ENCODE measurements at regions not wholly inside any gene's neighbourhood (a gene's known extent, or its start where the extent isn't known, plus 50 kb on each side); places are given as distances from the start of the nearest gene placed in this dataset.

DNA sequence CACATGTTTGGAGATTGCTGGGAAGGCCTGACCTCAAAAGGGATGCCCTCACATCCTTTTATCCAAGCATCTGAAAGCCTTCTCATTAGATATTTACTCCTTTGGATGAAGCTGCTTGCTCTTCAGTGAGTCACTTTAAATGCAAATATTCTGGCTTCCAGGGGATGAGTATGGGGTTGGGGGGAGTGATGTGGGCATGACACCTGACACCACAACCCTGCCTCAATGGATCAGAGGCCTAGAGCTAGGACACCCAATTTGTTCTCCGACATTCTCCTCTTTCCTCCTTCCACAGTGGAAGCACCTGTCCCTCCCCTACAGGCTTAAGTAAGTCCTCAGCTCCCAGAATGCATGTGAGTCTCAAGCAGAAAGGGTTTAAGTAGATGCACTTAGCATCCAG is 238.3 kb downstream of the OMA1 start:
- no peak for DNase-seq

DNA sequence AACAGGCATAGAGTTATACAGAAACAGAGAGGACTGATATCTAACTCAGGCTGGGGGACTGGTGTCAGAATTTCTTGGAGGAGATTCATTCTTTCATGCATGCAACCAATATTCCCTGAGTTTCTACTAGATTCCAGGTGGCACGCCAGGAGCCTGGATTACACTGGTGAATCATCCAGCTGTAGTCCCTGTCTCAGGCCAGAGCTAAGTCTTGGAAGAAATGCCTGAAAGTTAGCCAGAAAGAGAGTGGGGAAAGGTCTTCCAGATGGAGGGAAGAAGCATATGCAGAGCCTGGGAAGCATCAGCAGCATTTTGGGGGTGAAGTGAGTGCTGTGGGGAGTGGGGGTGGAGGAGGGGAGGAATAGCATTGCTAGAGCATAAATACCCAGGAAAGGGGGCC is 239.1 kb downstream of the OMA1 start:
- DNase-seq: peak; percentile 55

DNA sequence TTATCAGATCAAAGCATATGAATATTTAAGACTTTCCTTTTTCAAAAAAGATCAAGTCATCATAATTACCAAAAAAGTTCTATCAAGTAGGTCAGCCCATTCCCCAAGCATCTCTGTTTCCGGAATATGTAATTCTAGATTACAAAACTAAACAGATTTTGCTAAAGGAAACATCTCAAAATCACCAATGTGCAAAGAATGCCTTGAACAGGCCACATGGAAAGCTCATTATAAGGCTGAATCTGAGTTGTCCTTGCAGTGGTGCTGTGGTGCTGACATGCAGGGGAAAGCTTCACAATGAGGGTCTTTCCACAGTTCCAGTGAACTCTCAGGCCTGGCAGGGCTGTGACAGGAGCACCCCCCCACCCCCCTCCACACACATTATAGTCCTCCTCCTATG is 240.9 kb downstream of the OMA1 start:
- no peak for DNase-seq

DNA sequence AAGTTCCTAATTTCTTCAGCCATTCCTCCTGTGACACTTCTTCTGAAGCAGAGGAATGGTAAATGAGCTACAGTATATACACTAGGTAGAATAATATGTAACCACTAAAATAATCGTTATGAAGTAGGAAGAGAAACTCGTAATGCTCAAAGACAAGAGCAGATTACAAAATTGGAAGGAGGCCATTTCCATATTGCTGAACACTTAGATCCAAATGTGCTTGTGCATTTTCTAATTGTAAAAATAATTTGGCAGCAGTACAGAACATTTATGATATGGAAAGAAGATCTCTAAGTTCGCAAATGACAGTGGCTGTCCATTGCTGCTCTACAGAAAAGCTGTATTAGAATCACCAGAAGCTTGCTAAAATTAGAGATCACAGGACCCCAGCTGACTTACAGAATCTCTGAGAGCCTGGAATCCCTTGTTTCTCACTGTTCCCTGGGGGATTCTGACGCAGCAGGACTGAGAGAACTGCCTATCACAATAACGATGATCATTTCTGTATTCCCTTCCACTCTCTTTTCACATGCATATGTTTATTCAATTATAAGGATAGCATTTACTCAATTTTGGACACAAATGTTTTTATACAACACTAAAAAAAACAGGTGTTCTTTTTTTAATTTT is 242.1 kb downstream of the OMA1 start:
- no peak for DNase-seq

DNA sequence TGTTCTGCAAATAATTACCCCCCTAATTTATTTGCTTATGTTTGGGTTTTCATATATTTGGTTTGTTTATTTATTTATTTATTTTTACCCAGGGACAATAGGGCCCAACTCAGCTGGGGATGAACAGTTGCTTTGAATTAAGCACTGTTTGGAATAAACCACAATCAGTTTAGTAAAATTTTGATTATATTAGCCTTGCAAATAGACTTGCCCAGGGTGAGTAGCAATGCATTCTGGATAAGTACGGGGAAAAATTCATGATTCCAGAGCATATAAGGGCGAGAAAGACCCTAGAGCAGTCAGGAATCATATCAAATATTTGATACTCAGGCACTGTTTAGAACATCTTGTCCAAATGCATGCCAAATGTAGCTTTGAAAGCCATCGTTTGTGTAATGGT is 242.7 kb downstream of the OMA1 start:
- DNase-seq: no peak

DNA sequence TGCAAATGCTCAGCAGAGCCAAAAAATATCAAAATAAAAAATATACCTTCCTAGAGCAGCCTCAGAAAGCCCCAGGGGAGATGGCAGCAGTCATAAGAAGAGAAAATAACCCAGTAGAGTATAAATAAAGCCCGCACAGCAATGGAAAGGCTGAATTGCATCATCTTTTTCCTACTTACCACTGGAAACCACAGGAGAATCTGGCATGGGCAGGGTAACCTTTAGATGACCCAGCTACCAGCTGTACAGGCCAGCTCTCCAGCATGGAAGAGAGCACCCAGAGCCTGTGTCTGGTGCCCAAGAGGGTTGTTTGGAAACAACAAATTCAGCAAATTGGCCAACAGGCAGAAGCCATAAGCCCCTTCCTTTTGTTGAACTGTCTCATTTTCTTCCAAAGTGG is 253.1 kb downstream of the OMA1 start:
- peak; percentile 6 for DNase-seq

DNA sequence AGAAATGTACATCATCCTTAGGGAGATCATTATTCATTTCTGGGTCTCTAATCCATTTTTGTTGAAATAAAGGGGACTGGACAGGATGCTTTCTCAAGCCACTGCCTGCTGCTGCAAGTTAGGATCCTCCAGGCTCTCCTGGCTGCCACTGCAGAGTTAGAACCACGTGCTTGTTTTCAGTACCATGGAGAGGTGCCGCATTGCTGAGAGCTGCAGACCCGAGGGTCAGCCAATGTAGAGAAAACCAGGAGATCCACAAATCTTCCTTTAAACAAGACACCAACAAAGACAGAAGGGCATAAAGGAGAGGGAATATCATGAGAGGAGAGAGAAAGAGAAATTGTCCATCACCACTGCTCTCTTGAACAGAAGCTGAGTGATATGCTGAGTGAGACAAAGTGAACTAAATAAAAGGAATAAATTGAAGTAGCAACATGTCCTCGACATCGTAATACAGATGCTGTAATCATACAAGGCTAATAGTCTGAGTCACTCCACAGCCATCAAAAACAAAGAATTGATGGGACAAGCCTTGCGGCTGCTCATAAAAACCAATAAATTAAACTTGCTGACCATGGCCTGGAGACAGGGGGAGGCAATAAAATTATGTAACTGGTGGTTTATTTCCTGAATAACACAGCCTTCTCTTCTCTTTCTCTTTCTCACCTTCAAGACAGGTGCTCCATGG is 255.7 kb downstream of the OMA1 start:
- DNase-seq: peak; percentile 48

DNA sequence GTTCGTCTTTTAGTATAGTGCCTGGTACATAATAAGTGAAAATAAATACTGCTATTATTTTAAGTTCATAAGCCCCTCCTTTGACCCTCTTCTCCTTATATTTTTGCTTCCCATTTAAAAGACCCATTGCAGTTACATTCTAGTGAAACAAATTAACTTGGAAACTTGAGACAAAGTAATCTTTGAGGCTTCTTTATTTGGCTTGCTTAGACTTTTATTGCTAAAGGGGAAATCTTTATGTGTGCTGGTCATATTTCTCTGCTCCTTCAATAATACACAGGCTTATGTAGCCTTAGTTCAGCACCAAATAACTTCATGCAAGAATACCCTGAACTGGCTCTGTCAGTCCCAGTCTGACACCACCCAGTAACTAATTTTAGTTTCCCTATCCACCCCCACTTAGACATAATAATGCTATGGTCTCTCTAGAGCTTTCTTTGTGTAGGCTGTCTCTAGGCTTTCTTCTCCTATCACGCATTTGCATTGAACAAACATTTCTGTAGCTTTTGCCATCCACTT is 257.8 kb downstream of the OMA1 start:
- no peak for DNase-seq

DNA sequence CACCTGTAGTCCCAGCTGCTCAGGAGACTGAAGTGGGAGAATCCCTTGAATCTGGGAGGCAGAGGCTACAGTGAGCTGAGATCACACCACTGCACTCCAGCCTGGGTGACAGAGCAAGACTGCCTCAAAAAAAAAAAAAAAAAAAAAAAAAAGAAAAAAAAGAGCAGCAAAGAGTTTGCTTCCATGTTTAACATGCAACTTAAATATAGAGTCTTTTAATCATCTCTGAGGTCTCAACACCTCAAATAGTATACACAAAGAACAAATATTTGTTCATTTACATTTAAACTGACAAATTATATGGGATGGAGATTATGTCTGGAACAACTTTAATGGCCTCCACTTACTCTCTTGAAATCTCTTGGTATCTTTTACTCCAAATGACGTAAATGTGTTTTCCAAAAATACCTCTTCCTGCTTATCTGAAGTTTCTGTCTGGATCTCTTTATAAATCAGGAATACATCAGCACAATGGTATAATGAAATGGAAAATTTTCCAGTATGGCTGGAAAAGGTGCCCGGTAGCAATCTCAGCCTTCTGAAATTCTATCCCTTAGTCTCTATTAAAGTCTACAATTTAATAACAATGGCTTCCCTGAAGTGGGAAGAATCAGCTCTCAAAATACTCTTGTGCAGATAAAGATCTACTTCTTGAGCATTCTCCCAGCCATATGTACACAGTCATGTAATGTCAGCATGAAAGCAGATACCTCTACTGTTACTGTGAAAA is 258.5 kb downstream of the OMA1 start:
- DNase-seq: no peak

DNA sequence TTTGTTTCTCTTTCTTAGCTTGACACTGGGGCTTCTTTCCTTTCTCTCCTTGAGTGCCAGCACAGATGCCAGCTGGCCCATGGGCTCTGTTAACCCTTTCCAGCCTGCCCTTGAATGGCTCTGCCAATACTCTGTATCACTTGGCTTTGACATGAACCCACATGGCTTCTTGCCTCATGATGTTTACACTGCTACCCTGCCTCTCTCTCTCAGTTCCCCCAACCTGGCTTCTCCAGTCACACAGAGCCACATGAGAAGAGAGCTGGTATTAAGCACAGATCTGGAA is 262.4 kb downstream of the OMA1 start:
- no peak for DNase-seq

DNA sequence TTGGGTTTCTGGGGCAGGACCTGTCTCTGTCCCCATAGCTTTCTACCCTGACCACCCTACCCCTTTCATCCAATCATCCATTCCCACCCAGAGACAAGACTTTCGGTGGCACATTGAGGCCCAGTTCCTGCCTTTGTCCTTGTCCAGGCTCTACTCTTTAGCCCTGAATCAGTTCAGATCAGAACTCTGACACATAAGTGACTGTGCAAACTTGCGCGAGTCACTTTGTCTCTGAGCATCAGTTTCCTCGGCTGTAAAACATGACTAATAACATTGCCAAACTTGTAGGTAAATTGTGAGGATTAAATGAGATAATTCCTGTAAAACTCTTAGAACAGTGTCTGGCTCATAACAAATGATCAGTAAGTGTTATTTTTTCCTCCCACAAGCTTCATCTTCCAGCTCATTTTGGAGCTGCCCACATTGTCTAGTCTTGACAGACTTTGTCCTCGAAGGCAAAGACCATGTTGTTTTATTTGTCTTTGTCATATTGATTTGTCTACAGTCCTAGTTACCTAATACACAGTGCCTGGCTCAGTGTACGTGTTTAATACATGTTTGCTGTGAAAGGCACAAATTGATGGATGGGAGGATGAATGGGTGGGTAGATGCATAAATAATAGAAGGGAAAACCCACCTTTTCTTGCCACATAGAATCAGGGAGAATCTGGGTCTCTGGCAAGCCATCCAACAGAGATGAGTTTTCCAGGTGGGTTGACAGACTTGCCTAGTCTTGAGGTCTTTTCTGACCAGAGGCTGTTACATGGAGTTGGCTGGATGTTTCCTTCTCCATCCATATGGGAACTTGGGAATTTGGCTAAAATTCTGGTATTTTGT is 262.9 kb downstream of the OMA1 start:
- no peak for DNase-seq

DNA sequence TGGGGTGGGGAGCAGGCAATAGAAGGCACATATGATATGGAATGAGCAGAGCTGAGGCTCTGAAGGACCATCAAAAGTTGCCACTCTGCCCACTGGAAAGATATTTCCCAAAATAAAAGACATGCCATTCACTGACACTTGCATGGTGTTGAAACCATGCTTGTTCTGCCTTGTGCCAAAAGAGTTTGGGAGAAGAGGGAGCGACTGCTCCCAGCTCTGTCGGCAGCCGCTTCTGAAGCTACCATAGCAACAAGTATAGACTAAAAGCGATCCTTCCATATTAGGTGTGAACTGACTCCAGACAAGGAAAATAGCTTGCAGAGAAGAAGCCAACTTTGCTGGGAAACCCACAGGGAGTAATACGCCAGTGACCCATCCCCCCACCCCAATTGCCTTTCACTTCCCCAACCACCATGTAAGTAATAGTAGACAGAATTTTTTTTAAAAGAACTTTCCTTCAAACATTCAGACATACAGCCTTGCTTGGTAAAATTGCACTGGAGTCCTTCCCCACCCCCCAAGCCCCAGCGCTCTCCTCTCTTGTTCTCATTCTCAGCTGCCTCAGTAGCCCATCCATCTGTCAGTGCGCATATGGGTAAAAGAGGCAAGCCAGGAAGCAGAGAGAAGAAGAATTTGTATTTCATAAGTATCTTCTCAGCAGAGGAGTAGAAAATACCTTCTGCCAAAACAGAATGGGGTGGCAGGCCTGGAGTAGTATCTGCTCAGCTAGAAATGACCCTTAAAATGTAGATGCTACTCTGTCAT is 263.7 kb downstream of the OMA1 start:
- no peak for DNase-seq

DNA sequence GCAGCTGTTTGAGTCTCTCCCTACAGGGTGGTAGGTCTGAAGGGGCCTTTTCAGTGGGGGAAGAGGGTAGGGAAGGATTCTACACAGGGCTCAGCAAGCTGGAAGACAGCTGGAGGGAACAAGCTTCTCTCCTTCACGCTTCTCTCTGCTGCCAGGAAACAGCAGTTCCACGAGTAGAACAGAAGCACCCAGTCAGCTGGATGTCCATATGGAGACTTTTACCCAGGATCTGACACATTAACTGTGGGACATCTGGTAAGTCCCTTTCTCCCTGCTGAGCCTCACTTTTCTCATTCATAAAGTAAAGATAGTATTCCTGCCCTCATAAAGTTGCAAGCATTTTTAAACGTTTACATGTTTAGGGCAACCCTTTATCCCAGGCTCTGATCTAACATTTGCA is 280.3 kb downstream of the OMA1 start:
- DNase-seq: no peak

DNA sequence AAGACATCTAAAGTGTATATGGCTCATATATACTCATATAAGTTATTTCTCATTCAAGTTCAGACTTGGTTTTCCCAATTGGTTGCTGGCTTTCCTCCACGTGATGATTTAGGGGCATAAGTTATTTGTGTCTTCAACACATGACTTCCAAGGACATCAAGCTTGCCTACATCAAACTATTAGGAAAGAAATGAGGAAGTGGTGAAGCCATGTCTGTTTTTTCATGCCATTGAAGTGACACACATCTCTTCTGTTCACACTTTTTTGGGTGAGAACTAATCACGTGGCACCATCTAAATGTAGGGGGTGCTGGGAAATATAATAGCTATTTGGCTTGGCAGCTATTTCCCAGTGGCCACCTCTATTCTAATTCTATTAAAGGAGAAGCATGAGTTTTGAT is 282.1 kb downstream of the OMA1 start:
- DNase-seq: no peak

DNA sequence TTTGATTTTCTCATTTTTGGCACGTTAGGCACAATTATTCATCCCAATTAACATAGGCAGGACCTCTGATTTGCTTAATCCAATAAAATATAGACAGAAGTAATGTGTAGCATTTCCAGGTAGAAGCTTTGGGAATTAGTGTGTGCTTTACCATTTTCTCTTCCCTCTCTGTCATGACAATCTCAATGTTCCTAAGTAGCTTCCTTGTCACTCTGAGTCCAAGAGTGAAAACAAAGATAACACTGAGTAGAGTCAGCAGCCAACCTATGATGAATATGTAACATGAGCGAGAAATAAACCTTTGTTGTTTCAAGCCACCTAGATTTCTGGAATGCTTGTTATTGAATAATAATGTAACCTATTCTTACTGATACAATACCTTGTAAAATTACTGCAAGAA is 283.8 kb downstream of the OMA1 start:
- no peak for DNase-seq

DNA sequence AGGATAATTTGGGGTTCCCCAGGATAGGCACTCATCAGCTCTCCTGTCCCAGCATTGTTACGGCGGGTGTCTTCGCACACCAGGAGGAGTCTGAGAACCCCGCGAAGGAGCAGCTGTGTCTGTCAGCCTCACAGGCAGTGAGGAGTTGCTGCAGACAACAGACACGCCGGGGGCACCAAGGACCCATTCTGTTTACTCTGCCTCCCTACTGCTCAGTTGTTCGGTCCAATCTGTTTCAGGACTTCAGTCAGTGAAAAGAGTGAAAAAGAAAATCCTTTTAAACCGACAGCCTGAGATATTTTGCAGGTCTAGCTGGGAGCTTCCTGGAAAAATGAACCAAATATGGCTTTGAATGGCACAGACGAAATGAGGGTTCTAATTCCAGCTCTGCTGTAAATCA is 288.4 kb downstream of the OMA1 start:
- DNase-seq: no peak

DNA sequence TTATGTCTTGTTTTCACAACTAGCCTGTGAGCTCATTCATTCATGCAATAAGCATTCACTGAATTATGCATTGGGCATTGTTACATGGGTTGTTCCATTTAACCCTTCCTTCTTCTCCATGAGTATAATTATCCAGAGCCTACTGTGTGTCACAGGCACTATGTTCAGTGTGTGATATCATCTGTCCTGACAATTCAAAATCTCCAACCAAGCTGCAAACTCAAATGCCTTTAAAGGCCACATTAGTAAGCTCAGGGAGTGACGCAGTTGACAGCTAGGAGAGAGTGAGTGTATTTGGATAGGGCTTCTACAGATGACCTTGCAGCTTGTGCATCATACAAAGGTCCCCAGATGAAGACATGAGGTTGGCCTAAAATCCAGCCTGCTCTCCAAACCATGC is 289.5 kb downstream of the OMA1 start:
- no peak for DNase-seq

DNA sequence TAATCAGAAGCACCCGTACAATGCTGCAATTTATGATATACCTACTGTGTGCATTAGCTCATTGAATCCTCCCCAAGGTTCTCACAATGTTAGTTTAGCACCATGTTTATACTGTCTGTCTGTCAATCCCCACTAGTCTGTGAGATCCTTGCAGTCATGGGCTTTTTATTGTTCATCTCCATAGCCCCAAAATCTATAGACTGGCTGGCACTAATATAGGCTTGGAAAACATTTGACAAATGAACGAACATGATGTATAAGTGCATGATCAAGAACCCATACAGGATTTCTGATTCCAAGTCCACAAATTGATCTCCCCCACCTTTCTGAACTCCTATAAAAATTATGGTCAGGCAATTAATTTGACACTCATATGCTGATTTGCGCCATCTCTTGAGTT is 290.0 kb downstream of the OMA1 start:
- DNase-seq: no peak

DNA sequence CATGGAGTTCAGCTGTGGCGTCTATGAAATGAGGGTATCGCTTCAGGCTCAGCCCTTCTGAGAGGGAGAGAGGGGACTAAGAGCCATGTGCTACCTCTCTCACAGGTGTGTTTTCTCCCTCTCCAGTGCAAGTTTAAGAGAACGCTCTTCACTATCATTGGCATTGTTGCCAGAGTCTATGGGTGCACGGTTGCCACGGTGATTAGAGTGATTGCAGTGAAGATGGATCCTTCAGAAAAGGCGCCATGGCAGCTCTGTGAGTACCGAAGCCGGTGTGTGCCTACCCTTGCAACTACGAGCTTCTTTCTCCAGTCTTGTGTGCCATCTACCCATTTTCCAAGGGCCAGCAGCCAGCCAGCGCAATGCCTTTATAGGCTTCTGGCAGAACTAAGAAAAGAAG is 290.5 kb downstream of the OMA1 start:
- no peak for DNase-seq

DNA sequence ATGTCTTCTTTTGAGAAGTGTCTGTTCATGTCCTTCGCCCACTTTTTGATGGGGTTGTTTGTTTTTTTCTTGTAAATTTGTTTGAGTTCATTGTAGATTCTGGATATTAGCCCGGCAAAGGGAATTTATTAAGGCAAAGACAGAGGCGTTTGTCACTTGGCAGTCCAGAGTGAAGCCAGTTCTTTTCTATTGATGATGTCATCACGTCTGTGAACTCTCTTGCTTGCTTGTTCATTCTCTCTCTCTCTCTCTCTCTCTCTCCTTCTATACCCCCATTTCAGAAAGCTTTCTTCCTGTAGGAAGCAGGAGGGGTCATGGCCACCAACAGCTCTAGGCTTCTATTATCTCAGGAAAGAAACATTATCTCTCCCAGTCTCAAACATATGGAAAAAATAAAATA is 291.3 kb downstream of the OMA1 start:
- no peak for DNase-seq

DNA sequence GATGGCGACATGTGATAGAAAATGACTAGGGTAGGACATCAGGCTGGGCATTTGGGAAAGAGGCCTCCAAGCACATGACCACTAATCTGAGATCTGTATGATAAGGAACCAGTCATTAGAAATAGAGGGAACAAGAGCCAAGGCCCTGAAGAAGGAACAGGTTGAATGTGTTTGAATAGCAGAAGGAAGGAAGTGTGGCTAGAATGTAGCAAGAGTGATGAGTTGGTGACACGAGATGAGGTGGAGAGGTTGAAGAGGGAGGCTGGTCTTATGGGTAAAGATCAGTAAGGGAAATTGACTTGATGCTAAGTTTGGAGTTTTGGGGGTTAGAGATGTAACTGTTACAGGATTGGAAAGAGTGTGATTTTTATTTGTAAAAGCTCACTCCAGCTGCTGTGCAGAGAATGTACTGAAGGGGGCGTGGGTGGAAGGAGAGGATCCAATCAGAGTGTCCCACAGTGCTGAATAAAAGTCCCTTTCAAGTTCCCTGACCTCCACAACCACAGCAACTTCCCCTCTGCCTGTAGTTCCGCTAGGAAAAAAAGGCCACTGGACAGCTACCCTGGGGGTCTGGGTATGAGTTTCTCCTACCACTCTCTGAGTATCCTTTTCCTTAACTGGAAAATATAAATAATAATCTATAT is 295.0 kb downstream of the OMA1 start:
- peak; percentile 10 for DNase-seq

DNA sequence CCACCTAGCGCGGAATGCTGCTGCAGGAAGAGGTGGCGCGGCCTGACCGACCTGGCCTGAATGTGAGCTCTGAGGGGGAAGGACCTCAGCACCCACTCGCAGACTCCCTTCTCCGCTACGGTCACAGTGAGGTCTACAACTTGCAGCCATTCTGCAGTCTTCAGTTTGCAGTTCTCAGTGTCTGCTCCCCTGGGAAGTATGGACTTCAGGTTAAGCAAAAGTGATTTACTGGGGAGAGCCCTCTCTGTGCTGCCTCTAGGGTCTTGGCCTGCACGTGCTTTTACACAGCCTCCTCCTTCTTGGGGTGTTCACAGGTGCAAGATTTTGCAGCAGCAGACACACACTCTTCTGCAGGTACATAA is 296.0 kb downstream of the OMA1 start:
- no peak for DNase-seq
